CD4-positive, alpha-beta T cell treated with Interleukin-10 for 1 hour (primary cell): ENCODE measurements at regions not wholly inside any gene's neighbourhood (a gene's known extent, or its start where the extent isn't known, plus 50 kb on each side); places are given as distances from the start of the nearest gene placed in this dataset.

ENCODE experiments used
- DNase-seq: peaks from one replicate; pipeline ENCODE4 v3.0.0-alpha.2; 2020

DNA sequence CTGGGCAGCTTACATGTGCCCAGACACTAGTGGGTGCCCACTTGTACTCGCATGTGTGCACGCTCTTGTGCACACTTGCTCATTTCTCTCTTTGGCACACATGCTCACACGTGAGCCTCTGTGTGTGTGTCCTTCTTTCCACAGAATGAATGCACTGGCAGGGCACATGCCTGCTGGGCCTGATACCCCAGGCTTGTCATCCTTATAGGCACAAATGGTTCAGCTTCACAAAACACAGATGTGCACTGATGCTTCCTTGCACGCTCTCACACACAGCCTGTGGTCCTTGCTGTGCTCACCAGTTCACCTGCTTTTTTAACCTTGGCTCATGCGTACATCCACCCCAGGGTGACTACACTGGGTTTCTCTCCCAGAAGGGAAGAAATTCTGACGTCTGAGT is 174.8 kb downstream of the BUD13 start:
- no peak for DNase-seq

DNA sequence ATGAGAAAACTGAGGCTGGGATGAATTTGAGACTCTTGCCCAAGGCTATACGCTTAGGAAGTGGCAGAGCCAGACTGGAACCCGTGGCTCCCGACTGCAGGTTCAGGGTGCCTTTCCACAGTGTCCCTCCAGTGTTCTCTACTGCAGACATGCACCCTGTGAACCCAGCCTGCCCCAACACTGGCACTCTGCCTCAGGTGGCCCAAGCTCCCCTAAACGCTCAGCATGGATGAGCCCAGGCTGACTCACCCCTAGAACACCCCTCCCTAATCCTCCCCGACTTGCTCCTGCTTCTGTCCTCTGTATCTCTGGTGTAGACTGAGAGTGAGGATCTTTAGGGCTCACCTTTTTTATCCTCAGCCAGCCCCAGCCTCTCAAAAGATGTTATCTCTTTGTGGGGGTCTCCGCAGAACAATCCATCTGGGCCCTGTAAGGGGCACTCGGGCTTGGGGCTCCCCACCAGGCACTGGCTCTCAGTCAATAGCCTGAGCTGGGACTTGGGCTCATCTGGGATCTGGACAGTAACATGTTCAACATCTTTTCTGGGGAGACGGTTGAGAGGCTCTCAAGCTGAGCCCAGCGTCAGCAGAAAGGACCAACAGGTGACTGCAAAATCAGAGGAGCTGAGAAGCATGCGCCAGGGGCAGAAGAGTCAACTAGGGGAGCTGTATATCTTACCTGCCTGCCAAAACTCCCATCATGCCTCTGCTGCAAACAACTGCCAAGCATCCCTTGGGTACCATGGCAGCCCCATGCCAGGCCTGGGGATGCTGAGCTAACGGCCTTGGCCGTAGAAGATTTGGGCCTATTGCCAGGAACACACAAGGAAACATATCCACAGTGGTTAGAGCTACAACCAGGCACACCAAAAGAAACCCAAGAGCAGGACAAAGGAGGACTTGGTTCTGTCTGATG is 176.2 kb downstream of the BUD13 start:
- no peak for DNase-seq

DNA sequence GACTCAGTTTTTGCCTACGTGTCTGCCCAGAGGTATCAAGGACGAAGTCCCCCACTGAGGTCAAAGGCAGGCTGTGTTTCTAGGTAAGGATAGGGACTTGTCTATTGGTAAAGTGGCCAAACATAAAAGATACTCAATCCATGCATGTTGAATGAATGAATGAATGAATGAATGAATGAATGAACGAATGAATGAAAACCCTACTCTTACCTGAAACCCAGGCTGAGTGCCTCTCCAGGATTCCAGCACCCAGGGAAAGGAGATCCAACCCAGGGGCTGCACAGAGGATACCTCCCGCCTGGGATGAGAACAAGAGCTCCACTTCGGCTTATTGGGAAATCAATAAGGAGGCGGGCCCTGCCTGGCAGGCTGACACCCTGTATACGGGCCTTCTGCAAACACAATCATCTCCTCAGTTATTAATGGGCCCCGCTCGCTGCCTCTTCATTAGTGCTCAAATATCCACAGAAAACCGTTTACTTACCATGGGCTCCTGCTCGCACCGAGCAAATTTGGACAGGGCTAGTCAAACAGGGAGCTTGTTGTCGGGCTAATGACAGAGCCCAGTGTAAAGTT is 177.4 kb downstream of the BUD13 start:
- DNase-seq: no peak

DNA sequence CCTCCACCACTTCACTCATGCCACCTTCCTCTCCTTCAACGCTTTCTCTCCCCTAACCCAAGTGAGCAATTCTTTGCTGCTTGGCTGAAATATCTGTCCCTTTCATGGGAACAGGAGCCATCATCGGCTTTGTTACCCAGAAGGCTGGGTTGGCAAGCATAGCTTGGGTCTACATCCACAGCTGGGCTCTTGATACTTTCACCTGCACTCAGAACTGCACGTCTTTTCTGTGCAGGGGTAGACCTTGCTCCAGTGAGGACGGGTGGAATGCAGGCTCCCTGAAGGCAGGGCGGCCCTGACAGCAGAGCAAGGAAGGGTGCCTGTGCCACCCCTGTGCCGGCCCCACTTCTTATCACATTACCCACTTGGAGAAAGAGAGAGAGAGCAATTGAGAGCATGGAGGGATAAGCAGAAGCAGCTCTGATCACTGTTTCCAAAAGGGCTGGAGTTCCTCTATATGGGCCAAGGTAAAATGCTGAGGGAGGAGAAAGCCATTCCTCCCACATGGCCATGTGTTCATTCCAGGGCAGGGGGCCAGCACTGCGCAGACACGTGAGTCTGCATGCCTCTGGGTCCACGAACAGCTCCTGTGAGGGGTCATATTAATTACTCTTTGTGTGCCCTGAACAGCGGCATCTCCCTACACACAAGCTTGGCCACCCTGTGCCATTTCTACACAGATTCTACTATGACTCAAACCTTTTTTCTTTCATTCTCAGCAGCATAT is 181.8 kb downstream of the BUD13 start:
- DNase-seq: no peak

DNA sequence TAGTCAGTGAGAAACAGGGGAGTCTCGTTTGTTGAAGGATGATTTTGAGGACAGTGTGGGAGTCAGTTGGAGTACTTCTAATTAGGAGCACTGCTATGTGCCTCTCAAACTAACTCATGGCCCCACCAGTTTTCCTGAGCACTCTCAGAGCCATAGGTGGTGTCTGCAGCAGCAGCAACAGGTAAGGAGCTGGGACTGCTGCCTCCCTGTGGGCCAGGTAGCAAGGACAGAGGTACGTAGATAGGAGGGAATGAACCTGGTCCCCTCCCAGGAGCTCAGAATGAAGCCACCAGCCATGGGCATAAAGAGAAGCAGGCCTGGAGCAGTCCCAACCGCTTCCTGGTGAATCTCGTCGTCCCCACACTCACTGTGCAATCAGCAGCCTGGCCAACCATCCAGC is 183.4 kb downstream of the BUD13 start:
- DNase-seq: no peak

DNA sequence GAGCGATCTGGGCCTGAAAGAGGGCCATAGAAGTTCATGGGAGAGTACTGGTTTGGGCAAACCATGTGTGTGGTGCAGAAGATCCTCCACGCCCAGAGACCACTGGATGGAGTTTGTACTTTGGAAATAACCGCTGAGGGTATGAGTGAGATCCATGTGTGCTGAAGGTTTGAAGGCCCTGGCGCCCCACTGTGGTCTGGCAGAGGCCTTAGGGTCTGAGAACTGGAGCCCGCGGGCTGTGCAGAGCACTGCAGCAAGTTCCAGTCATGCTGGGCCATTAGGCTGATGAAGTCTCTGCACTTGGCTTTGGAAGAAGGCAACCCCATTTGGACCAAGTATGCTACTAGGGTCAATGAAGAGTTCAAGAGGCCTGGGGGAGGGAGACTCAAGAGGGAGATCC is 186.4 kb downstream of the BUD13 start:
- DNase-seq: no peak

DNA sequence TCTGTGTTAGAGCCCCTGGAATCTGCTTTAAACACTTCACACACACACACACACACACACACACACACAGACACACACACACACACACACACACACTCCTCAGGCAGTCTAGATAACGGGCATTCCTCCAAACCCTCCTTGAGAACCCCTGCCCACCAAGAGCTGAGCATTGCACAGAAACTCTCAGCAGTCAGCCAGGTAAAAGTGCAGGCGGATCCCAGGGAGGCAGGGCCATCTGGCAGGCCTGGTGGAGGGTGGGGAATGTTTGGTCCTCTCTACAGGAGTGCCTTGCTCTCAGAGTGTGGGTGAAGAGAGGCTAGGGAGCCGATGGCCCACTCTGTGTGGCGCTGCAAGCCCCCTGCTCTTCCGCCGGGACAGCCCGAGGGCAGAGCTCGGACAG is 190.2 kb downstream of the BUD13 start:
- DNase-seq: no peak

DNA sequence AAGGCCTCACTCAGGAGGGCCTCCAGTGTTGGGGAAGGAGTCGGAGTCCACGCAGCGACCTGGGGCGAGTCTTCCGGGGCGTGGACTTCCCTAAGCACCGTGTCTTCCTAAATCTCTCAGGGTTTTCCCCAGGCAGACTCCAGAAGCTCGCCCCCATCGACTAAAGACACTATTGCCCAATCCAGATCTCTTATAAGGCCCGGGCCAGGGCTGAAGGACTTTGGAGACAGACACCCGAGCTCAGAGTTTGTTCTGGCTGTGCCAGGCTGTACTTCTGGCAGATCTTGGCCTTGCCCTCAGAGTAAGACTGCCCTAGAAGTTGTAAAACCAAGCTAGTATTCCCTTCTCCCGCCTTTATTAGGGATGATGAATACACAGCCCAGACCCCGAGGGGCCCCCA is 191.4 kb downstream of the BUD13 start:
- DNase-seq: no peak

DNA sequence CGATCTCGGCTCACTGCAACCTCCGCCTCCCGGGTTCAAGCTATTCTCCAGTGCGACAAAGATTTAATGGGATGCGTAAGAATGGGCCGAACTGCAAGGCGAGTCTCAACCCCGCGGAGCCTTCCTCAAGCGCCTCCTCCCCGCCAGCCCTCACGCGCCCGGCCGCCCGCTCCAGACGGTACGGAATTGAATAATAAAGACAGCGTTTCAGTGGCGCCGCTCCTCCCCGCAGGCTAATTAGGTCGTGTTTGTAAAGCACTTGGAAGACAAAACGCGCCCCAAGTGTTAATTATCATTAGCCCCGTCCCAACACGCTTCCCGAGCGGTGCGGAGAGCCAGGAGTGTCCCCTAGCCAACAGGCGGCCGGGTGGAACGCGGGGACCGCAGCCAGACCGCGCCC is 192.0 kb downstream of the BUD13 start:
- no peak for DNase-seq

DNA sequence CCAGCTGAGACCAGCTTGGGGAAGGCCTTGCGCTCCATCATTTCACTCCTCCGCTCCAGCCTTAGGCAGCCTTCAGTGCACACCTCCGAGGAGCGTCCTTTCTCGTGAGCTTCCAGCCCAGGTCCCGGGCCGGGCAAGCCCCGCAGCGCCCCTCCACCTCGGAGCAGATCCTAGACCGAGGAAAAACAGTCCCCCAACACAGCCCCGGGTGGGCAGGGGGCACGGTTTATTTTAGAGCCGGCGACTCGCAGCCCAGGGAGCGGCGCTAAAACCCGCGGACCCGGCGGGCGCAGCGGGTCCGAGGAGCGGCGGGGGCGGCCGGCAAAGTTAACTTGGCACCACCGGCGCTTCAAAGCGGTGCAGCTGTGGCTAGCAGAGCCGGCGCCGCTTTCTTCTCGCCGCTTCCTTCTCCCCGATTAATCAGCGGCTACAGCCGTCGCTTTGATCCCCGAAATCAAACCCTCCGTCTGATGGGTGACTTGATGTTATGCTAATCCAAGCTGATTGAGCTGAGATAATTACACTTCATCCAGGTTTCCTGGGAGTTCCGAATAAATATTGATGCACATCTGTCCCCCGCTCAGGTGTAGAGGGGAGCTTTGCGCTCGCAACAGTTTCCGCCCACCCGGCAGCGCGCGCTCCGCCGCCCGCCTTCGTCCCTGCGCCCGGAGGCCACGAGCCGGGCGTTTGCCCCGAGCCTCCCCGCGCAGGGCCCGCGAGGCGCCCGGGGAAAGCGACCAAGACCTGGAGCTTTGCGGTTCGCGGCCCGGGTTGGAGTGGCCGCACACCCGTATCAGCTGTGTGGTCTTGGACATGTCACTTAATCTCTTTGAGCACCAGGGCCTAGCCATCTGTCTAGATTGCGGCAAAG is 192.7 kb downstream of the BUD13 start:
- no peak for DNase-seq

DNA sequence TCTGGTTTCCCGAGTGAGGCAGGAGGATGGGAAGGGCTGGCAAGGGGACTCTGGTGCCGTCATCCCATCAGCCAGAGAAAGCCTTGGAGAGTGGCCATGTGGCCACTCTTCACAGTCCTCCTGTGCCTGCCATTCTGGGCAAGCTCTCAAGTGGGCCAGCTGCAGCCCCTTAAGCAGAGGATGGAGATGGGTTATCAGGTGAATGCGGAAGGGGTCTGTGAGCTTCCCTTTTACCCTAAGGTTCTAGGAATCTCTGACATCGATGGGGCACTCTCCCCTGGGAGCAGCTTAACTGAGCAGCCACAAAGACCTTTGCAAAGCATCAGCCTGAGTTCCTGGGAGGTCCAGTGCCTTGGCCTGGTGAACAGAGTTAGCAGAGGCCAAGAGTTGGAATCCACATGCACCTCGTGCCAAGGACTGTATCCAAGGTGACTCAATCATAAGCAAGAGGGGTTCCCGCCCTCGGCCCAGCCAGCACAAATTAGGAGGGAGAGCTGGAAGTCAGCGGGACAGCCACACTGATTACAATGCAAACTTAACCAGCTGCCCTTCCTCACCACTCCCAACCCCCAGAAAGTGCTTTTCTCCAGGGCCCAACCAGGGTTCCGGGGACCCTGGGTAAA is 193.6 kb downstream of the BUD13 start:
- no peak for DNase-seq

DNA sequence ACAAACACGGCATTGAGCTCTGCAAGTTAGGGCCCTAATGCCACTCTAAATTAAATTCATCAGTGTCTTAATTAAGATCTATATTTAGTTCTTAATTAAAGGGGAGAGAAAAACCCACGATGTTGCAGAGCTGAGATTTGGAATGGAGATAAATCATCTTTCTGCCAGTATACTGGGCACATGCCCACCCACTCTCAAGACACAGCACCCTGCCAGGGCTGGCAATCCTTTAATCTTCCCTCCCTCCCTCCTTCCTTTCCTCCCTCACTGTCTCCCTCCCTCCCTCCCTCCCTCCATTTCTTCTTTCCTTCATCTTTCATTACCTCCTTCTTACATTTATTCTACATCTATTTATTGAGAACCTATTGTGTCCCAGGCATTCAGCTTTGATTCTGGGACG is 194.8 kb downstream of the BUD13 start:
- DNase-seq: no peak

DNA sequence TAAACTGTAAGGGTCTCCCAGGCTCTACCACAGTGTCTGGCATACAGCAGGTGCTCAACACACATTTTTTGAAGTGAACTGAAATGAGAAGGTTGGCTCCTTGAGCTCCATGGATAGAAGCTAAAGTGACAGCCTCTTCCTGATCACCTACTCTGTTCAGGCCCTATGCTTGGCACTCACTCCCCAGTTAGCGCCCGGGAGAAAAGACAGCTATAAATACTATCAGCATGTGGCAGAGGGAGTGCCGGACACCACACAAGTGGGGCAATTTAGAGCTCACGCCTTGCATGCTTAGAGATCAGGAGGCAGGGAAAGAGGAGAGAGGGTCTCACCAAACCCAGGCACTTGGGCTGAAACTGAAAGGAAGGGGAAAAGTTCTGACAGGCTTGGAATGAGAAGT is 195.5 kb downstream of the BUD13 start:
- no peak for DNase-seq

DNA sequence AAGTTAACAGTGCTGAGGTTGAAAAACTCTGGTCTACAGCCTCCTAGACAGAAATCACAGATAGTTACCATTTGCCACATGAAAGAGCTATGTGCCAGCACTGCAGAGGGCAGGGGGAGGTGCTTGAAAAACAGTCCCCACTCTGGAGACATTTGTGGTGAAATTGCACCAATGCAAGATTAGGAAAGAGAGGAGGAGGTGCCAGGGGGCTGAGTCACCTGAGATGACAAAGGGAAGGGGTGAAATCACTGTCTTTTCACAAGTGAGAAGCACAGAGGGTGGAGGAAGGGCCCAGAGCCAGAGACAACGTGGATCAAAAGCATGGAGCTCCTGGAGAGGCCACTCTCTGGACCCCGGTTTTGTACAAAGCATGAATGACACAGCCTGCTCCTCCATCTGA is 196.3 kb downstream of the BUD13 start:
- DNase-seq: no peak

DNA sequence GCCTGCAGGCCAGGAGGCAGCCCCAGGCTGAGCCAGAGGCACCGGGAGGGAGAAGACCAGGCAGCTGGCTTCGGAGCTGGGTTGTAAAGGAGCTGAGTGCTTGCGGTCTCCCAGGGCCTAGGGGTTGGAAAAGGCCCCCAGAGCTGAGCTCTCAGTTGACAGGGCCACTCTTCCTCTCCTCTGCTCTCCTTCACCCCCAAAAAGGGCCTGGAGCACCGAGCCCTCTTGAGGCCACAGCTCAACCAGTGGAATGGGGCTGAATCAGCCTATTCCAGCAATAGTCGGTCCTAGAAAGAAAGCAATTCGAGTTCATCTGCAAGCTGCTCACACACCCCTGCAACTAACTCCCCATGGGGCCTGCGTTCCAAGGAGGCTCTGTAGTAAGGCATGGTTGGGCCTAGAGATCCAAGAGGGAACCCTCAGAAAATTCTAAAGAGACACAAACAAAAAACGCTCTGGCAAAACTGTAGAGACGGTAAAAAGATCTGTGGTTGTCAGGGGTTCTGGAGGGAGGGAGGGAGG is 205.0 kb downstream of the BUD13 start:
- DNase-seq: no peak

DNA sequence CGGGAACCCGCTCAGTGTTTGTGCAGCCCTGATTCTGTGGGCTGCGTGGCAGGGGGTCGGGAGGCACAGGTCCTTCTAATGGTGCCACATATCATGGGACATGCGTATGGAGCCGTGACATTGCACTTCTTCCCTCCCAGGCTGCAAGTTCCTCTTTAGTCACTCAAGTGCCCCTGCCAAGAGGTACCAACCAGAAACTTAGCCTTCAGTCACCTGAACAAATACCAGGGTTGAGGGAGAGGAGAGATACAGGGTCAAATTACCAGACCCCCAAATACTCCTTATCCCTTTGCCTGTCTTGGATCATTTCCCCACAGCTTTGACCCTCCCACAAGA is 209.1 kb downstream of the BUD13 start:
- DNase-seq: no peak

DNA sequence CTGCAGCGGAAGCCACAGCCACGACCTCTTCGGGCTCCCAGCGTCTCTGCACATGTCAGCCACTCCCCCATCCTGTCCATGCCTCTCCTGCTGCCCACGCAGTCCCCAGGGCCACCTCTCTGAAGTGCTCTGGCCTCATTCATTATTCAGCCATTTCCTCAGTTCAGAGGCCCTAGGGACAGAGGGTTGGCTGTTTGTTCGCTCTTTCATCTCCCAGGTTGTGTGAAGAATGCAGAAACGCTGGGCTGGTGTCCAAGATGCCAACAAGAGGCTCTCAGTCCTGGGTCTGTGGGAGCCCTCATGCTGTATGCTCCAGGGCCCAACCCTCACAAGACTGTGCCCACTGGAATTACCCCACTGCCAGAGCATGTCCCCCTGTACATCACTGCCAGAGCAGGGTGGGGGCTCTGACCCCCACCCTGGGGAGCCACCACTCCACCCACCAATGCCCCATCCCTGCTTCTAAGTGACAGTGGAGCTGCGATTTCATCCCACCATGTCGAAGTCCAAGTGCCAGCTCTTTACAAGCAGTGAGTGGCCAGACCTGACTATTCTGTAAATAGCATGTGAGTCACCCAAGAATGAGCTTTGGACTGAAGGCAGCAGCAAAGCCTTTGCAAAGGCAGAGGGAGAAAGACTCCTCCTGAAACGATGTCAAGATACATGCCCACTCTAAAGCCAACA is 209.6 kb downstream of the BUD13 start:
- DNase-seq: no peak

DNA sequence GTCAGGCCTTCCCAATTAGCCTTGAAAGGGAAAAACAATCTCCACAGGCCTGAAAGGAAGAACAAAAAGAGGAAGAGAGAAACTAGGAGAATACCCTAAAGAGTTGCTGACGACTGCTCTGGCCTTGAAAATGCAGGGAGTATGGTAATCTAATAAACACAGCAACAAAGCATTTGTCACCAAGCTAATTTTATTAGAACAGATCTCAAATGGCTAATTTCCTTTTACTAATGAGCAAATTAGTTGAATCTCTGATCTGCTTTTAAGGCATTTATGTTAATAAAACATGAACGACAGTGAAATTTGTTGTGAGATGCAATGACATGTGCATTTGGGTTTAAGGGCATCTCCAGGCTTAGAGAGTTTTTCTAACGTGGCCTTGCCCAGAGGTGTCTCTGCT is 212.2 kb downstream of the BUD13 start:
- no peak for DNase-seq

DNA sequence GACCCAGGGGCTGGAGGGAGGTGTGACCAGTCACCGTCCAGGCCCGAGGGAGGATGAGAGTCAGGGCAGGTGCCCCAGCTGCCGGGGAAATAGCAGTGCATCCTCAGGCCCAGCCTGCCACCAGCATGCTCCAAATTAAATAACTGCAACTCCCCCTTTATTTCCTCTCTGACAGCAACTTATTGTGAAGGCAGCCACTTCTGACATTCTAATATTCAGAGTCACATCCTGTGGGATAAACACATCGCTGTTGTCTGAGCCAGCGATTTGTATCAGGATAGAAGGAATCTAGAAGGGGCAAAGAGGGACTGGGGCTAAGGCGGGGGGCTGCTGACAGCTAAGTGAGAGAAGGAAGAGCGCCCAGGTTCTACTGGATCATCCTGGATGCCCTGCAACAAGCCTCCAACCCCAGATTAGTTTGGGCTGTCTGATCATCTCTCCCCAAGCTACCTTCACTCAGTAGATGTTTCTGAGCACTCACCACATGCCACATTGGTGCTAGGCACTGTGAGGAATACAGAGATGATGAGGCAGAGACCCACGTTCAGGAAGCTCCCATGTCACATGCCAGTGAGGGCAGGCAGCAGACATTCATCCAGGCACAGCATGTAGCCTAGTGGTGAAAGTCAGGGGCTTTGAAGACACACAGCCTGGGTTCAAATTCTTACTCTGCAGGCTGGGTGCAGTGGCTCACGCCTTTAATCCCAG is 214.1 kb downstream of the BUD13 start:
- DNase-seq: no peak

DNA sequence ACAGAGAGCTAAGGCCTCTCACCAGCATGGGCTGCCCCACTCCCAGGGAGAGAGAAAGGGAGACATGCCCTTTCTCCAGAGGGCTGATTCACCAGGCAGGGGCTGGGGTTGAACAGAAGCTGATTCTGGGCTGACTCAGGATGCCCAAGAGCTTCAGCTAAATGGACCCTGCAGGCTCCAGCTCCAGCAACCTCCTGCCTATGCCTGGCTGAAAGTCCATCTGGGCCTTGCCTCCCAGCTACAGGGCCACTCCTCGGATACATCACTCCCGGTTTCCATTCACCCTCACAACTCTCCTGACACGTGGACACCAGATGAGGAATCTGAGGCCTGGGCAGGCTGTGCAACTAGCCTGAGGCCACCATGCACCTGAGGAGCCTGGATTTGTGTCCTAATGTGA is 215.5 kb downstream of the BUD13 start:
- DNase-seq: no peak

DNA sequence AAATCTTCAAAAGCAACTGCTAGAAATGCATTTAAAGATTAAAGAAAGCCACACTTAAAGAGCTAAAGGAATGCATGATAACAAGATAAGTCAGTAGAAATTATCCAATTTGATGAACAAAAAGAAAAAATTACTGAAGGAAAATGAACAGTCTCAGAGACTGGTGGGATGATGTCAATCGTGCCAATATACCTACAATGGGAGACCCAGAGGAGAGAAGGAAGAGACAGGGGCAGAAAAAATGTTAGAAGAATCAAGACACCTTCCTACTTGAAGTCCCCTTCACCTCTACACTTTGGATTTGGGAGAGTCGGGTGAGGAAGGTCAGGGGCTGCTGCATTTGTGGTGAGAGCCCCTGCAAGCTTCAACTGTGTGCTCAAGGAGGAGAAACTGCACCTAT is 216.3 kb downstream of the BUD13 start:
- no peak for DNase-seq
